ENCODE measurements at regions not wholly inside any gene's neighbourhood (a gene's known extent, or its start where the extent isn't known, plus 50 kb on each side); places are given as distances from the start of the nearest gene placed in this dataset.

GRCh38 chrX:110877326-110877725 lies 81.7 kb upstream of the CHRDL1 start:
- H3K4me3 ChIP-seq (ENCODE audit: insufficient read depth, low read depth, low read length, poor library complexity, severe bottlenecking), result no peak overlapping the region
- DNase-seq, result no peak
- H3K27me3 ChIP-seq (replicated peaks; ENCODE audit: control insufficient read depth, insufficient read depth, low read length, poor library complexity, severe bottlenecking), result no peaks in the 10 kb centered on the region
- H3K9me3 ChIP-seq (ENCODE audit: control insufficient read depth, low read length), result no peaks in the 10 kb centered on the region
- H3K27ac ChIP-seq (ENCODE audit: insufficient read depth, low read length, poor library complexity, severe bottlenecking), result no peak overlapping the region
- H3K4me1 ChIP-seq (ENCODE audit: control insufficient read depth, insufficient read depth, low read length, poor library complexity, severe bottlenecking), result no peaks in the 10 kb centered on the region
- no peaks in the 10 kb centered on the region for H3K36me3 ChIP-seq (ENCODE audit: control insufficient read depth, insufficient read depth, low read length)

GRCh38 chrX:110871839-110872238 lies 76.2 kb upstream of the CHRDL1 start:
- DNase-seq, result no peak
- Histone ChIP-seq H3K4me1 (ENCODE audit: control insufficient read depth, insufficient read depth, low read length, poor library complexity, severe bottlenecking) (no peaks in the 10 kb centered on the region), H3K27ac (ENCODE audit: insufficient read depth, low read length, poor library complexity, severe bottlenecking) (no peak overlapping the region), H3K36me3 (ENCODE audit: control insufficient read depth, insufficient read depth, low read length) (no peaks in the 10 kb centered on the region), H3K4me3 (ENCODE audit: insufficient read depth, low read depth, low read length, poor library complexity, severe bottlenecking) (no peak overlapping the region), H3K9me3 (ENCODE audit: control insufficient read depth, low read length) (no peaks in the 10 kb centered on the region), H3K27me3 (replicated peaks; ENCODE audit: control insufficient read depth, insufficient read depth, low read length, poor library complexity, severe bottlenecking) (no peaks in the 10 kb centered on the region)

GRCh38 chrX:110866421-110866820 lies 70.8 kb upstream of the CHRDL1 start:
- Histone ChIP-seq H3K27me3 (replicated peaks; ENCODE audit: control insufficient read depth, insufficient read depth, low read length, poor library complexity, severe bottlenecking) (no peaks in the 10 kb centered on the region), H3K27ac (ENCODE audit: insufficient read depth, low read length, poor library complexity, severe bottlenecking) (no peak overlapping the region), H3K9me3 (ENCODE audit: control insufficient read depth, low read length) (no peaks in the 10 kb centered on the region), H3K4me1 (ENCODE audit: control insufficient read depth, insufficient read depth, low read length, poor library complexity, severe bottlenecking) (no peaks in the 10 kb centered on the region), H3K4me3 (ENCODE audit: insufficient read depth, low read depth, low read length, poor library complexity, severe bottlenecking) (no peak overlapping the region), H3K36me3 (ENCODE audit: control insufficient read depth, insufficient read depth, low read length) (no peaks in the 10 kb centered on the region)
- DNase-seq, result no peak

GRCh38 chrX:110863883-110864282 lies 68.3 kb upstream of the CHRDL1 start:
- Histone ChIP-seq H3K27me3 (replicated peaks; ENCODE audit: control insufficient read depth, insufficient read depth, low read length, poor library complexity, severe bottlenecking) (no peaks in the 10 kb centered on the region), H3K4me3 (ENCODE audit: insufficient read depth, low read depth, low read length, poor library complexity, severe bottlenecking) (no peak overlapping the region), H3K27ac (ENCODE audit: insufficient read depth, low read length, poor library complexity, severe bottlenecking) (no peak overlapping the region), H3K9me3 (ENCODE audit: control insufficient read depth, low read length) (no peaks in the 10 kb centered on the region), H3K4me1 (ENCODE audit: control insufficient read depth, insufficient read depth, low read length, poor library complexity, severe bottlenecking) (no peaks in the 10 kb centered on the region), H3K36me3 (ENCODE audit: control insufficient read depth, insufficient read depth, low read length) (no peaks in the 10 kb centered on the region)
- DNase-seq, result no peak

GRCh38 chrX:110858565-110858964 lies 62.9 kb upstream of the CHRDL1 start:
- H3K36me3 ChIP-seq (ENCODE audit: control insufficient read depth, insufficient read depth, low read length), result no peaks in the 10 kb centered on the region

GRCh38 chrX:110853610-110854009 lies 58.0 kb upstream of the CHRDL1 start:
- Histone ChIP-seq H3K4me1 (ENCODE audit: control insufficient read depth, insufficient read depth, low read length, poor library complexity, severe bottlenecking) (no peaks in the 10 kb centered on the region), H3K36me3 (ENCODE audit: control insufficient read depth, insufficient read depth, low read length) (no peaks in the 10 kb centered on the region), H3K4me3 (ENCODE audit: insufficient read depth, low read depth, low read length, poor library complexity, severe bottlenecking) (no peak overlapping the region), H3K9me3 (ENCODE audit: control insufficient read depth, low read length) (no peaks in the 10 kb centered on the region), H3K27me3 (replicated peaks; ENCODE audit: control insufficient read depth, insufficient read depth, low read length, poor library complexity, severe bottlenecking) (no peaks in the 10 kb centered on the region), H3K27ac (ENCODE audit: insufficient read depth, low read length, poor library complexity, severe bottlenecking) (no peak overlapping the region)
- DNase-seq, result no peak

More at GRCh38 chrX:110858565-110858964, 62.9 kb upstream of the CHRDL1 start:
- H3K4me3 ChIP-seq (ENCODE audit: insufficient read depth, low read depth, low read length, poor library complexity, severe bottlenecking), result no peak overlapping the region
- no peaks in the 10 kb centered on the region for H3K4me1 ChIP-seq (ENCODE audit: control insufficient read depth, insufficient read depth, low read length, poor library complexity, severe bottlenecking)
- DNase-seq, result no peak
- H3K27ac ChIP-seq (ENCODE audit: insufficient read depth, low read length, poor library complexity, severe bottlenecking), result no peak overlapping the region
- H3K27me3 ChIP-seq (replicated peaks; ENCODE audit: control insufficient read depth, insufficient read depth, low read length, poor library complexity, severe bottlenecking), result no peaks in the 10 kb centered on the region
- H3K9me3 ChIP-seq (ENCODE audit: control insufficient read depth, low read length), result no peaks in the 10 kb centered on the region

- Histone ChIP-seq H3K27ac (ENCODE audit: insufficient read depth, low read length, poor library complexity, severe bottlenecking) (no peak overlapping the region), H3K9me3 (ENCODE audit: control insufficient read depth, low read length) (no peaks in the 10 kb centered on the region), H3K4me1 (ENCODE audit: control insufficient read depth, insufficient read depth, low read length, poor library complexity, severe bottlenecking) (no peaks in the 10 kb centered on the region), H3K36me3 (ENCODE audit: control insufficient read depth, insufficient read depth, low read length) (no peaks in the 10 kb centered on the region), H3K27me3 (replicated peaks; ENCODE audit: control insufficient read depth, insufficient read depth, low read length, poor library complexity, severe bottlenecking) (no peaks in the 10 kb centered on the region), H3K4me3 (ENCODE audit: insufficient read depth, low read depth, low read length, poor library complexity, severe bottlenecking) (no peak overlapping the region)
- no peak for DNase-seq
These were observed 56.6 kb upstream of the CHRDL1 start for GRCh38 chrX:110852180-110852579.

- no peak for DNase-seq
- Histone ChIP-seq H3K36me3 (ENCODE audit: control insufficient read depth, insufficient read depth, low read length) (no peaks in the 10 kb centered on the region), H3K4me3 (ENCODE audit: insufficient read depth, low read depth, low read length, poor library complexity, severe bottlenecking) (no peak overlapping the region), H3K4me1 (ENCODE audit: control insufficient read depth, insufficient read depth, low read length, poor library complexity, severe bottlenecking) (no peaks in the 10 kb centered on the region), H3K9me3 (ENCODE audit: control insufficient read depth, low read length) (no peaks in the 10 kb centered on the region), H3K27ac (ENCODE audit: insufficient read depth, low read length, poor library complexity, severe bottlenecking) (no peak overlapping the region), H3K27me3 (replicated peaks; ENCODE audit: control insufficient read depth, insufficient read depth, low read length, poor library complexity, severe bottlenecking) (no peaks in the 10 kb centered on the region)
These were observed 56.2 kb upstream of the CHRDL1 start for GRCh38 chrX:110851780-110852179.

- no peaks in the 10 kb centered on the region for H3K36me3 ChIP-seq (ENCODE audit: control insufficient read depth, insufficient read depth, low read length)
- no peaks in the 10 kb centered on the region for H3K27me3 ChIP-seq (replicated peaks; ENCODE audit: control insufficient read depth, insufficient read depth, low read length, poor library complexity, severe bottlenecking)
- H3K9me3 ChIP-seq (ENCODE audit: control insufficient read depth, low read length), result no peaks in the 10 kb centered on the region
- no peak overlapping the region for H3K4me3 ChIP-seq (ENCODE audit: insufficient read depth, low read depth, low read length, poor library complexity, severe bottlenecking)
- H3K27ac ChIP-seq (ENCODE audit: insufficient read depth, low read length, poor library complexity, severe bottlenecking), result no peak overlapping the region
- no peak for DNase-seq
- no peaks in the 10 kb centered on the region for H3K4me1 ChIP-seq (ENCODE audit: control insufficient read depth, insufficient read depth, low read length, poor library complexity, severe bottlenecking)
These were observed 51.7 kb upstream of the CHRDL1 start for GRCh38 chrX:110847334-110847733.

GRCh38 chrX:110846071-110846470 lies 50.5 kb upstream of the CHRDL1 start:
- Histone ChIP-seq H3K27ac (ENCODE audit: insufficient read depth, low read length, poor library complexity, severe bottlenecking) (no peak overlapping the region), H3K9me3 (ENCODE audit: control insufficient read depth, low read length) (no peaks in the 10 kb centered on the region)
- DNase-seq, result no peak

More at GRCh38 chrX:110846071-110846470, 50.5 kb upstream of the CHRDL1 start:
- Histone ChIP-seq H3K4me3 (ENCODE audit: insufficient read depth, low read depth, low read length, poor library complexity, severe bottlenecking) (no peak overlapping the region), H3K27me3 (replicated peaks; ENCODE audit: control insufficient read depth, insufficient read depth, low read length, poor library complexity, severe bottlenecking) (no peaks in the 10 kb centered on the region), H3K36me3 (ENCODE audit: control insufficient read depth, insufficient read depth, low read length) (no peaks in the 10 kb centered on the region), H3K4me1 (ENCODE audit: control insufficient read depth, insufficient read depth, low read length, poor library complexity, severe bottlenecking) (no peaks in the 10 kb centered on the region)
